Gastrocnemius medialis (tissue), 4 donors: ENCODE measurements at regions not wholly inside any gene's neighbourhood (a gene's known extent, or its start where the extent isn't known, plus 50 kb on each side); places are given as distances from the start of the nearest gene placed in this dataset.
"Not testable (repeated sequence)": the region's sequence is repeated elsewhere in the genome, so short reads cannot be mapped to it uniquely, and the experiment has no call there.

Source experiments
- POLR2A ChIP-seq, 2 donors: fragments of 450-650 bp; IDR thresholded peaks; one replicate each; pipeline ENCODE4 v1.6.1; 2017; ENCODE audit warnings: antibody characterized with exemption in 2 of 2, mild to moderate bottlenecking in 2 of 2, moderate library complexity in 2 of 2
- TF ChIP-seq, protein P1 (sequence below), 5 experiments: fragments of 450-650 bp in 3 of 5; fragments of 200-600 bp in 2 of 5; sonication (generic) in 2 of 5; IDR thresholded peaks in 4 of 5; conservative IDR thresholded peaks in 1 of 5; 1 replicate in 4 of 5; 2 replicates in 1 of 5; pipeline ENCODE4 v1.5.1; 2016 to 2019; ENCODE audit warnings: antibody characterized with exemption in 5 of 5, mild to moderate bottlenecking in 3 of 5, moderate library complexity in 3 of 5

- TF ChIP-seq POLR2A (IDR thresholded peaks at IDR 0.05): not testable (repeated sequence)
- TF ChIP-seq, protein P1, sequence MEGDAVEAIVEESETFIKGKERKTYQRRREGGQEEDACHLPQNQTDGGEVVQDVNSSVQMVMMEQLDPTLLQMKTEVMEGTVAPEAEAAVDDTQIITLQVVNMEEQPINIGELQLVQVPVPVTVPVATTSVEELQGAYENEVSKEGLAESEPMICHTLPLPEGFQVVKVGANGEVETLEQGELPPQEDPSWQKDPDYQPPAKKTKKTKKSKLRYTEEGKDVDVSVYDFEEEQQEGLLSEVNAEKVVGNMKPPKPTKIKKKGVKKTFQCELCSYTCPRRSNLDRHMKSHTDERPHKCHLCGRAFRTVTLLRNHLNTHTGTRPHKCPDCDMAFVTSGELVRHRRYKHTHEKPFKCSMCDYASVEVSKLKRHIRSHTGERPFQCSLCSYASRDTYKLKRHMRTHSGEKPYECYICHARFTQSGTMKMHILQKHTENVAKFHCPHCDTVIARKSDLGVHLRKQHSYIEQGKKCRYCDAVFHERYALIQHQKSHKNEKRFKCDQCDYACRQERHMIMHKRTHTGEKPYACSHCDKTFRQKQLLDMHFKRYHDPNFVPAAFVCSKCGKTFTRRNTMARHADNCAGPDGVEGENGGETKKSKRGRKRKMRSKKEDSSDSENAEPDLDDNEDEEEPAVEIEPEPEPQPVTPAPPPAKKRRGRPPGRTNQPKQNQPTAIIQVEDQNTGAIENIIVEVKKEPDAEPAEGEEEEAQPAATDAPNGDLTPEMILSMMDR (IDR thresholded peaks at IDR 0.05 in 4 of 5, conservative IDR thresholded peaks at IDR 0.05 in 1 of 5): not testable (repeated sequence)
These were observed 68.0 kb upstream of the RASA1 start for GRCh38 chr5:87199704-87200103.
